ENCODE measurements at regions not wholly inside any gene's neighbourhood (a gene's known extent, or its start where the extent isn't known, plus 50 kb on each side); places are given as distances from the start of the nearest gene placed in this dataset.

- H3K9ac ChIP-seq (ENCODE audit: low read depth in 1 of 3, low read length in 3 of 3): no peak overlapping the region
- H3K9me3 ChIP-seq (ENCODE audit: control insufficient read depth in 3 of 3, low read length in 3 of 3): peaks cover 0 to 2% (median 0%) of the 10 kb centered on the region in 3 donors
- no peak overlapping the region for H3K27ac ChIP-seq (ENCODE audit: low read depth, low read length)
- H3K4me1 ChIP-seq (ENCODE audit: control insufficient read depth in 3 of 3, insufficient read depth in 3 of 3, low read length in 3 of 3): peaks cover 0 to 2% (median 0%) of the 10 kb centered on the region in 3 donors
- H3K4me3 ChIP-seq (ENCODE audit: low read length in 3 of 3): no peak overlapping the region
- no peaks in the 10 kb centered on the region for H3K27me3 ChIP-seq (ENCODE audit: control insufficient read depth in 3 of 3, insufficient read depth in 3 of 3, low read length in 3 of 3)
- H3K36me3 ChIP-seq (ENCODE audit: control insufficient read depth in 3 of 3, insufficient read depth in 3 of 3, low read length in 3 of 3): no peaks in the 10 kb centered on the region
Measured at GRCh38 chr19:27765912-27766725, 1446.8 kb downstream of the UQCRFS1 start.

DNA sequence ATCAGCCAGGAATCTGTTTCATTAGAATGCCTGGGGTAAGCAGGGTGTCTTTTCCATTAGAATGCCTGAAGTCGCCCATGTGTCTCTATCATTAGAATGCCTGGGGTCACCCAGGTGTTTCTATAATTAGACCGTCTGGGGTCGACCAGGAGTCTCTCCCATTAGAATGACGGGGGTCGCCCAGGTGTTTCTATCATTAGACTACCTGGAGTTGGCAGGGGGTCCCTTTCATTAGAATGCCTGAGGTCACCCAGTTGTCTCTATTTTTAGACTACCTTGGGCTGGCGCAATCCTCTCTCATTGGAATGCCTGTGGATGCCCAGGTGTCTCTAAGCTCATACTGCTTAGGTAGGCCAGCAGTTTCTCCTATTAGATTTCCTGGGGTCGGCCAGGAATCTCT lies 1447.6 kb downstream of the UQCRFS1 start:
- peaks cover 0 to 2% (median 0%) of the 10 kb centered on the region in 3 donors for H3K4me1 ChIP-seq (ENCODE audit: control insufficient read depth in 3 of 3, insufficient read depth in 3 of 3, low read length in 3 of 3)
- H3K36me3 ChIP-seq (ENCODE audit: control insufficient read depth in 3 of 3, insufficient read depth in 3 of 3, low read length in 3 of 3): no peaks in the 10 kb centered on the region
- H3K27me3 ChIP-seq (ENCODE audit: control insufficient read depth in 3 of 3, insufficient read depth in 3 of 3, low read length in 3 of 3): no peaks in the 10 kb centered on the region
- H3K4me3 ChIP-seq (ENCODE audit: low read length in 3 of 3): no peak overlapping the region
- H3K9me3 ChIP-seq (ENCODE audit: control insufficient read depth in 3 of 3, low read length in 3 of 3): peaks cover 0 to 2% (median 0%) of the 10 kb centered on the region in 3 donors
- H3K27ac ChIP-seq (ENCODE audit: low read depth, low read length): no peak overlapping the region
- H3K9ac ChIP-seq (ENCODE audit: low read depth in 1 of 3, low read length in 3 of 3): no peak overlapping the region

DNA sequence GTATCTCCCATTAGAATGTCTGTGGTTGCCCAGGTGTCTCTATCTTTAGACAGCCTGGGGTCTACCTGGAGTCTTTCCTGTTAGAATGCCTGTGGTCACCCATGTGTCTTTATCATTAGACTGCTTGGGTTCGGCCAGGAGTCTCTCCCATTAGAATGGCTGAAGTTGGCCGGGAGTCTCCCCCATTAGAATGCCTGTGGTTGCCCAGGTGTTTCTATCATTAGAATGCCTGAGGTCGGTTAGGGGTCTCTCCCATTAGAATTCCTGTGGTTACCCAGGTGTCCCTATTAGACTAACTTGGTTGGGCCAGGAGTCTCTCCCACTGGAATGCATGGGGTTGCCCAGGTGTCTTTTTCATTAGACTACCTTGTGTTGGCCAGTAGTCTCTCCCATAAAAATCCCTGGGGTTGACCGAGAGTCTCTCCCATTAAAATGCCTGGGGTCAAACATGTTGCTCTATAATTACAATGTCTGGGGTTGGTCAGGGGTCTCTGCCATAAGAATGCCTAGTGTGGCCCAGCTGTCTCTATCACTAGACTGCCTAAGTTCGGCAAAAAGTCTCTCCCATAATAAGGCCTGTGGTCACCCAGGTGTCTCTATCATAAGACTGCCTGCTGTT lies 1448.7 kb downstream of the UQCRFS1 start:
- no peak overlapping the region for H3K4me3 ChIP-seq (ENCODE audit: low read length in 3 of 3)
- no peak overlapping the region for H3K27ac ChIP-seq (ENCODE audit: low read depth, low read length)
- H3K9me3 ChIP-seq (ENCODE audit: control insufficient read depth in 3 of 3, low read length in 3 of 3): peaks cover 0 to 2% (median 0%) of the 10 kb centered on the region in 3 donors
- peaks cover 4 to 10% (median 9%) of the 10 kb centered on the region in 3 donors for H3K4me1 ChIP-seq (ENCODE audit: control insufficient read depth in 3 of 3, insufficient read depth in 3 of 3, low read length in 3 of 3)
- no peaks in the 10 kb centered on the region for H3K27me3 ChIP-seq (ENCODE audit: control insufficient read depth in 3 of 3, insufficient read depth in 3 of 3, low read length in 3 of 3)
- H3K9ac ChIP-seq (ENCODE audit: low read depth in 1 of 3, low read length in 3 of 3): no peak overlapping the region
- H3K36me3 ChIP-seq (ENCODE audit: control insufficient read depth in 3 of 3, insufficient read depth in 3 of 3, low read length in 3 of 3): no peaks in the 10 kb centered on the region

- H3K4me3 ChIP-seq (ENCODE audit: low read length in 3 of 3): no peak overlapping the region
- no peaks in the 10 kb centered on the region for H3K9me3 ChIP-seq (ENCODE audit: control insufficient read depth in 3 of 3, low read length in 3 of 3)
- H3K9ac ChIP-seq (ENCODE audit: low read depth in 1 of 3, low read length in 3 of 3): no peak overlapping the region
- no peak overlapping the region for H3K27ac ChIP-seq (ENCODE audit: low read depth, low read length)
- no peaks in the 10 kb centered on the region for H3K27me3 ChIP-seq (ENCODE audit: control insufficient read depth in 3 of 3, insufficient read depth in 3 of 3, low read length in 3 of 3)
- peaks cover 6 to 10% (median 9%) of the 10 kb centered on the region in 3 donors for H3K4me1 ChIP-seq (ENCODE audit: control insufficient read depth in 3 of 3, insufficient read depth in 3 of 3, low read length in 3 of 3)
- no peaks in the 10 kb centered on the region for H3K36me3 ChIP-seq (ENCODE audit: control insufficient read depth in 3 of 3, insufficient read depth in 3 of 3, low read length in 3 of 3)
Measured at GRCh38 chr19:27762933-27763332, 1450.0 kb downstream of the UQCRFS1 start.

DNA sequence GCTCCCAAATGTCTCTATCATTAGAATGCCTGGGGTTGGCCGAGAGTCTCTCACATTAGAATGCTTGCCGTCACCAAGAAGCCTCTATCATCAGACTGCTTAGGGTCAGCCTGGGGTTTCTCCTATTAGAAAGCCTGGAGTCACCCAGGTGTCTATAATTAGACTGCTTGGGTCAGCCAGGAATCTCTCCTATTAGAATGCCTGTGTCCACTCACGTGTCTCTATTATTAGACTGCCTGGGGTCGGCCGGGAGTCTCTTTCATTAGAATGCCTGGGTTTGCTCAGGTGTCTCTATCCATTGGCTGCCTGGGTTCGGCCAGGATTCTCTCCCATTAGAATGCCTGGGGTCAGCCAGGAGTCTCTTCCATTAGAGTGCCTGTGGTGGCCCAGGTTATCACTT lies 1453.1 kb downstream of the UQCRFS1 start:
- H3K36me3 ChIP-seq (ENCODE audit: control insufficient read depth in 3 of 3, insufficient read depth in 3 of 3, low read length in 3 of 3): no peaks in the 10 kb centered on the region
- no peak overlapping the region for H3K27ac ChIP-seq (ENCODE audit: low read depth, low read length)
- H3K27me3 ChIP-seq (ENCODE audit: control insufficient read depth in 3 of 3, insufficient read depth in 3 of 3, low read length in 3 of 3): no peaks in the 10 kb centered on the region
- H3K4me1 ChIP-seq (ENCODE audit: control insufficient read depth in 3 of 3, insufficient read depth in 3 of 3, low read length in 3 of 3): peaks cover 6 to 10% (median 9%) of the 10 kb centered on the region in 3 donors
- H3K4me3 ChIP-seq (ENCODE audit: low read length in 3 of 3): no peak overlapping the region
- no peaks in the 10 kb centered on the region for H3K9me3 ChIP-seq (ENCODE audit: control insufficient read depth in 3 of 3, low read length in 3 of 3)
- H3K9ac ChIP-seq (ENCODE audit: low read depth in 1 of 3, low read length in 3 of 3): no peak overlapping the region

DNA sequence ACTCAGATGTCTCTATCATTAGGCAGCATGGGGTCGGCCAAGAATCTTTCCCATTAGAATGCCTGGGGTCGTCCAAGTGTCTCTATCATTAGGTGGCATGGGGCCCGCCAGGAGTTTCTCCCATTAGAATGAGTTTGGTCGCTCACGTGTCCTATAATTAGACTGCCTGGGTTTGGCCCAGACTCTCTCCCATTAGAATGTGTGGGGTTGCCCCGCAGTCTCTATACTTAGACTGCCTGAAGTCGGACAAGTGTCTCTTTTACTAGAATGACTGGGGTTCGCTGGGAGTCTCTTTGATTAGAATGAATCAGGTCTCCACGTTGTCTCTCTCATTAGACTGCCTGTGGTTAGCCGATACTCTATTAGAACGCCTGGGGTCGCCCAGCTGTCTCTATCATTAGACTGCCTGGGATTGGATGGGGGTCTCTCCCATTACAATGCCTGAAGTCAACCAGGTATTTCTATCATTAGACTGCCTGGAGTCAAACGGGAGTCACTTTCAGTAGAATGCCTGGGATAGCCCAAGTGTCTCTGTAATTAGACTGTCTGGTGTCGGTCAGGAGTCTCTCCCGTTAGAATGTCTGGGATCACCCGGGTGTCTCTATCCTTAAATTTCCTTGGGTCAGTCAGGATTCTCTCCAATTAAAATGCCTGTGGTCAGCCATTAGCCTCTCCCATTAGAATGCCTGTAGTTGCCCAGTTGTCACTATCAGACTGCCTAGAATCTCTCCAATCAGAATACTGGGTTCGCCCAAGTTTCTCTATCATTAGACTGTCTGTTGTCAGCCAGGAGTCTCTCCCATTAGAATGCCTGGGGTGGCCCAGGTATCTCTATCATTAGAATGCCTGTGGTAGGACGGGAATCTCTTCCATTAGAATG lies 1454.1 kb downstream of the UQCRFS1 start:
- Histone ChIP-seq H3K4me1 (ENCODE audit: control insufficient read depth in 3 of 3, insufficient read depth in 3 of 3, low read length in 3 of 3) (peaks cover 6 to 10% (median 9%) of the 10 kb centered on the region in 3 donors), H3K27me3 (ENCODE audit: control insufficient read depth in 3 of 3, insufficient read depth in 3 of 3, low read length in 3 of 3) (no peaks in the 10 kb centered on the region), H3K27ac (ENCODE audit: low read depth, low read length) (no peak overlapping the region), H3K9ac (ENCODE audit: low read depth in 1 of 3, low read length in 3 of 3) (no peak overlapping the region), H3K36me3 (ENCODE audit: control insufficient read depth in 3 of 3, insufficient read depth in 3 of 3, low read length in 3 of 3) (no peaks in the 10 kb centered on the region), H3K4me3 (ENCODE audit: low read length in 3 of 3) (no peak overlapping the region), H3K9me3 (ENCODE audit: control insufficient read depth in 3 of 3, low read length in 3 of 3) (no peaks in the 10 kb centered on the region)

DNA sequence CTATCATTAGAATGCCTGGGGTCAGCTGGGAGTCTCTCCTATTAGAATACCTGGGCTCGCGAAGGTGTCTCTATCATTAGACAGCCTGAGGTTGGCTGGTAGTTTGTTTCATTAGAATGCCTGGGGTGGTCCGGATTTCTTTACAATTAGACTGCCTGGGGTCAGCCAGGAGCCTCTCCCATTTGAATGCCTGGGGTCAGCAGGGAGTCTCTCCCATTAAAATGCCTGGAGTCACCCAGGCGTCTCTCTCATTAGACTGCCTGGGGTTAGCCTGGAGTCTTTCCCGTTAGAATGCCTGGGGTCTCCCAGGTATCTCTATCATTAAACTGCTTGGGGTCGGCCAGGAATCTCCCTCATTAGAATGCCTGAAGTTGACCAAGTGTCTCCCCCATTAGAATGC lies 1458.3 kb downstream of the UQCRFS1 start:
- no peaks in the 10 kb centered on the region for H3K36me3 ChIP-seq (ENCODE audit: control insufficient read depth in 3 of 3, insufficient read depth in 3 of 3, low read length in 3 of 3)
- no peak overlapping the region for H3K4me3 ChIP-seq (ENCODE audit: low read length in 3 of 3)
- no peak overlapping the region for H3K27ac ChIP-seq (ENCODE audit: low read depth, low read length)
- H3K27me3 ChIP-seq (ENCODE audit: control insufficient read depth in 3 of 3, insufficient read depth in 3 of 3, low read length in 3 of 3): no peaks in the 10 kb centered on the region
- H3K9ac ChIP-seq (ENCODE audit: low read depth in 1 of 3, low read length in 3 of 3): no peak overlapping the region
- H3K9me3 ChIP-seq (ENCODE audit: control insufficient read depth in 3 of 3, low read length in 3 of 3): no peaks in the 10 kb centered on the region
- H3K4me1 ChIP-seq (ENCODE audit: control insufficient read depth in 3 of 3, insufficient read depth in 3 of 3, low read length in 3 of 3): peaks cover 4 to 6% (median 5%) of the 10 kb centered on the region in 3 donors

DNA sequence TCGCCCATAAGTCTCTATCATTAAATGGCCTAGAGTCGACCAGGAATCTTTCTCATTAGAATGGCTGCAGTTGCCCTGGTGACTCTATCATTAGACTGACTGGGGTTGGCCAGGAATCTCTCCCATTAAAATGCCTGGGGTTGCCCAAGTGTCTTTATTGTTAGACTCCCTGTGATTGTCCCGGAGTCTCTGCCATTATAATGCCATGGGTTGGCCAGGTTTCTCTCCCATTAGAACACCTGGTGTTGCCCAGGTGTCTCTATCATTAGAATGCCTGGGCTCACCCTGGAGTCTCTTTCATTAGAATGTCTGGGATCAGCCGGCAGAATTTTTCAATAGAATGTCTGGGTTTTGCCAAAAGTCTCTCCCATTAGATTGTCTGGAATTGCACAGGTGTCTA lies 1459.3 kb downstream of the UQCRFS1 start:
- no peaks in the 10 kb centered on the region for H3K9me3 ChIP-seq (ENCODE audit: control insufficient read depth in 3 of 3, low read length in 3 of 3)
- H3K4me1 ChIP-seq (ENCODE audit: control insufficient read depth in 3 of 3, insufficient read depth in 3 of 3, low read length in 3 of 3): no peaks in the 10 kb centered on the region
- no peaks in the 10 kb centered on the region for H3K36me3 ChIP-seq (ENCODE audit: control insufficient read depth in 3 of 3, insufficient read depth in 3 of 3, low read length in 3 of 3)
- H3K27ac ChIP-seq (ENCODE audit: low read depth, low read length): no peak overlapping the region
- H3K4me3 ChIP-seq (ENCODE audit: low read length in 3 of 3): no peak overlapping the region
- no peaks in the 10 kb centered on the region for H3K27me3 ChIP-seq (ENCODE audit: control insufficient read depth in 3 of 3, insufficient read depth in 3 of 3, low read length in 3 of 3)
- H3K9ac ChIP-seq (ENCODE audit: low read depth in 1 of 3, low read length in 3 of 3): no peak overlapping the region

- H3K36me3 ChIP-seq (ENCODE audit: control insufficient read depth in 3 of 3, insufficient read depth in 3 of 3, low read length in 3 of 3): no peaks in the 10 kb centered on the region
- H3K27ac ChIP-seq (ENCODE audit: low read depth, low read length): no peak overlapping the region
- no peak overlapping the region for H3K9ac ChIP-seq (ENCODE audit: low read depth in 1 of 3, low read length in 3 of 3)
- no peak overlapping the region for H3K4me3 ChIP-seq (ENCODE audit: low read length in 3 of 3)
- no peaks in the 10 kb centered on the region for H3K9me3 ChIP-seq (ENCODE audit: control insufficient read depth in 3 of 3, low read length in 3 of 3)
- H3K4me1 ChIP-seq (ENCODE audit: control insufficient read depth in 3 of 3, insufficient read depth in 3 of 3, low read length in 3 of 3): no peaks in the 10 kb centered on the region
- H3K27me3 ChIP-seq (ENCODE audit: control insufficient read depth in 3 of 3, insufficient read depth in 3 of 3, low read length in 3 of 3): no peaks in the 10 kb centered on the region
Measured at GRCh38 chr19:27752530-27753184, 1460.3 kb downstream of the UQCRFS1 start.
